Cardiac septum (tissue), 1 donor: ENCODE measurements at regions not wholly inside any gene's neighbourhood (a gene's known extent, or its start where the extent isn't known, plus 50 kb on each side); places are given as distances from the start of the nearest gene placed in this dataset.
"Not testable (repeated sequence)": the region's sequence is repeated elsewhere in the genome, so short reads cannot be mapped to it uniquely, and the experiment has no call there.

Experiments used
- DNase-seq: peaks from one replicate; pipeline ENCODE4 v3.0.0-alpha.2; 2020; ENCODE audit warnings: low spot score
- intact Hi-C: fragments of 100-400 bp; cut with DNase I; formaldehyde crosslinking; loops from one replicate; pipeline ENCODE4 v1.14.0; 2022
- donor health status: DM: no; HTN: no; CAD: no.

- intact Hi-C loops = no loop called here
- DNase-seq = no peak
Observed at GRCh38 chr7:124267154-124267553, 234.3 kb upstream of the TMEM229A start.

- intact Hi-C loops = no loop called here
Observed at GRCh38 chr7:124263232-124263827, 230.5 kb upstream of the TMEM229A start.

GRCh38 chr7:124261710-124262109 is 228.8 kb upstream of the TMEM229A start:
- DNase-seq = no peak
- intact Hi-C loops = no loop called here

More at GRCh38 chr7:124263232-124263827, 230.5 kb upstream of the TMEM229A start:
- DNase-seq = no peak

GRCh38 chr7:124257638-124258308 is 224.9 kb upstream of the TMEM229A start:
- no peak for DNase-seq
- intact Hi-C loops = no loop called here

GRCh38 chr7:124255041-124255655 is 222.3 kb upstream of the TMEM229A start:
- intact Hi-C loops = no loop called here
- DNase-seq = no peak

GRCh38 chr7:124254396-124254795 is 221.5 kb upstream of the TMEM229A start:
- no peak for DNase-seq
- intact Hi-C loops = no loop called here

GRCh38 chr7:124251636-124252035 is 218.8 kb upstream of the TMEM229A start:
- DNase-seq = no peak
- intact Hi-C loops = no loop called here

GRCh38 chr7:124250297-124251034 is 217.6 kb upstream of the TMEM229A start:
- intact Hi-C loops = no loop called here

GRCh38 chr7:124247691-124248090 is 214.8 kb upstream of the TMEM229A start:
- intact Hi-C loops = no loop called here
- DNase-seq = no peak

More at GRCh38 chr7:124250297-124251034, 217.6 kb upstream of the TMEM229A start:
- DNase-seq = no peak

- DNase-seq = no peak
- intact Hi-C loops = no loop called here
Observed at GRCh38 chr7:124246262-124246863, 213.5 kb upstream of the TMEM229A start.

- intact Hi-C loops, DNase-seq: not testable (repeated sequence)
Observed at GRCh38 chr7:124244469-124244868, 211.6 kb upstream of the TMEM229A start.

- no peak for DNase-seq
- intact Hi-C loops = no loop called here
Observed at GRCh38 chr7:124219681-124220080, 186.8 kb upstream of the TMEM229A start.

GRCh38 chr7:124208642-124209041 is 175.8 kb upstream of the TMEM229A start:
- DNase-seq = no peak
- intact Hi-C loops = no loop called here

- no peak for DNase-seq
- intact Hi-C loops = no loop called here
Observed at GRCh38 chr7:124208173-124208572, 175.3 kb upstream of the TMEM229A start.

GRCh38 chr7:124205526-124205925 is 172.7 kb upstream of the TMEM229A start:
- intact Hi-C loops = no loop called here
- DNase-seq = no peak

- intact Hi-C loops = no loop called here
- no peak for DNase-seq
Observed at GRCh38 chr7:124202546-124202945, 169.7 kb upstream of the TMEM229A start.

GRCh38 chr7:124201768-124202349 is 169.0 kb upstream of the TMEM229A start:
- intact Hi-C loops = no loop called here
- no peak for DNase-seq

- intact Hi-C loops = no loop called here
- DNase-seq = no peak
Observed at GRCh38 chr7:124196519-124196918, 163.7 kb upstream of the TMEM229A start.

- no peak for DNase-seq
- intact Hi-C loops = no loop called here
Observed at GRCh38 chr7:124192885-124193284, 160.0 kb upstream of the TMEM229A start.

- intact Hi-C loops = no loop called here
- no peak for DNase-seq
Observed at GRCh38 chr7:124191713-124192112, 158.8 kb upstream of the TMEM229A start.
